ENCODE measurements at regions not wholly inside any gene's neighbourhood (a gene's known extent, or its start where the extent isn't known, plus 50 kb on each side); places are given as distances from the start of the nearest gene placed in this dataset.

DNA sequence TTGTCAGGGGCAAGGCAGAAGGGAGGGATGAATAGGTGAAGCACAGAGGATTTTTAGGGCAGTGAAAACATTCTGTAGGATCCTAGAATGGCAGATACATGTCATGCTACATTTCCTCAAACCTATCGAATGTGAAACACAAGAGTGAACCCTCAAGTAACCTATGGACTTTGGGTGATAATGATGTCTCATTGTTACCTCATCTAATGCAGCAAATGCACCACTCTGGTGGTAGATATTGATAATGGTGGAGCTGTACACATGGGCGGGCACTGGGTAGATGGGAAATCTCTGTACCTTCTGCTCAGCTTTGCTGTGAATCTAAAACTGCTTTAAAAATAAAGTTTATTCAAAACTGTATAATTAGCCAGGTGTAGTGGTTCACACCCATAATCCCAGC is 95.2 kb upstream of the NCK2 start:
- DNase-seq, result no peak

DNA sequence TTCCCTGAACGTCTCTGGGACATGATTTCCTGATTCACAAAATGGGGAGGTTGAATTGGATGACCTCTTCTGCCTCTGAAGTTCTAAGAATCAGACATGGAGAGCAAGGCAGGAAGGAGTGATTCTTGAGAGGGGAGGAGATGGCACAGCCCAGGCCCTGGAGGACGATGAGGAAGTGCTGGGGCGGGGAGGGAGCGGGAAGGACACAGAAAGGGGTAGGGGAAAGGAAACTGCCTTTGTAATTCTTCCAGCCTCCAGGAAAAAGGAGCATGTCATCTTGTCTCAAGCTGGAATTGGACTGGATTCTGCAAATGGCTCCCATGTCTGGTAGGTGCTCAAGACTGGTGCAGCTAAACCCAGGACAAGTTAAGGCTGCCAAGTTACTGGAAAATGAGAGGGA is 97.0 kb upstream of the NCK2 start:
- DNase-seq, result no peak

DNA sequence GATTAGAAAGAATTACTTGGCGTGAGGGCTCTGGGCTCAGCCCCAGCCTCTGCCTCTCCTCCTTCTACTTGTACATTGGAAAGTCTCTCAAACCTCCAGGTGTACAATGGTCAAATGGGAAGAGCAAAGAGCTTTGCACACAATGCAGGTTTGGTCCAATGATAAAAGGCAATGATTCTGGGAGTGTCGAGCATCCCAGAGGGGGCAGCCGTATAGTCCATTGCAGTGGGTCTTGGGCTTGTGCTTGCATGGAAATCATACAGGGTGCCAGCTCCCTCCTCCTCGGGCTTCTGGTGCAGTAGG is 98.0 kb upstream of the NCK2 start:
- DNase-seq, result no peak

DNA sequence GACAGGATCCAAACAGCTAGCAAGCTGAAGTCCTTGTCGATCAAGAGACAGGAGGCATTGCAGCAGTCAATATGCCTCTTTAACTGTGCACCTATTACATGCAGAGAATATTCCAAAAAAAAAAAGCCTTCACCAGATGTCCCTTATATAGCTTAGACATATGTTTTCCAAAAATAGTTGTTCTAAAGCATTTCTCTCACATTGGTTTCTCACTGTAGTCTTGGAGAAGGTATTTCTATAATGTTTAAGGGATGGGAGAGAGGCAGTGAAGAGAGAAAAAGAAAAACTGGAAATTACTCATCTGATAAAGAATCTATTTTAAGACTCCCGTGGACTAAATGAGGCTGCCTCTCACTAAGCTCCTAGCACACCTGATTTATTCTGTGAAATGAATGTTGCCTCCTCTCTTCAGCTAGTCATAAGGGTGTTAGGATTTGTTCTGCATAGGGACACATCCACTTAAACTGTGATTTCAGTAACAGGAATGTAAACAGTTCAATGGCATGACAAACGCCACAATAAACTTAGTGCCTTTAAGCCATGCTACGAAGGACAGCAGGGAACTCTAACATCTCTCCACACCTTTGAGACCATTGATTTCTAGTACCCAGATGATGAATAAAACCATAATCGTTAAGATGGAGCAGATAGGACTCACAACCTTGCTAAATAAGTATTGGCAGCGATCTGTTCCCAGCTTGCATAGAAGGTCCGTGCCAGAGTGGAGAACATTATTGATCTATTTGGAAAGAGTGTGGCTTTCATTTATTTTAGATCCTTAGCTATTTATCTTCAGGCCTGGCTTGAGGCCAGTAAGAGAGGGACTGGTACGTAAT is 98.6 kb upstream of the NCK2 start:
- DNase-seq, result no peak

DNA sequence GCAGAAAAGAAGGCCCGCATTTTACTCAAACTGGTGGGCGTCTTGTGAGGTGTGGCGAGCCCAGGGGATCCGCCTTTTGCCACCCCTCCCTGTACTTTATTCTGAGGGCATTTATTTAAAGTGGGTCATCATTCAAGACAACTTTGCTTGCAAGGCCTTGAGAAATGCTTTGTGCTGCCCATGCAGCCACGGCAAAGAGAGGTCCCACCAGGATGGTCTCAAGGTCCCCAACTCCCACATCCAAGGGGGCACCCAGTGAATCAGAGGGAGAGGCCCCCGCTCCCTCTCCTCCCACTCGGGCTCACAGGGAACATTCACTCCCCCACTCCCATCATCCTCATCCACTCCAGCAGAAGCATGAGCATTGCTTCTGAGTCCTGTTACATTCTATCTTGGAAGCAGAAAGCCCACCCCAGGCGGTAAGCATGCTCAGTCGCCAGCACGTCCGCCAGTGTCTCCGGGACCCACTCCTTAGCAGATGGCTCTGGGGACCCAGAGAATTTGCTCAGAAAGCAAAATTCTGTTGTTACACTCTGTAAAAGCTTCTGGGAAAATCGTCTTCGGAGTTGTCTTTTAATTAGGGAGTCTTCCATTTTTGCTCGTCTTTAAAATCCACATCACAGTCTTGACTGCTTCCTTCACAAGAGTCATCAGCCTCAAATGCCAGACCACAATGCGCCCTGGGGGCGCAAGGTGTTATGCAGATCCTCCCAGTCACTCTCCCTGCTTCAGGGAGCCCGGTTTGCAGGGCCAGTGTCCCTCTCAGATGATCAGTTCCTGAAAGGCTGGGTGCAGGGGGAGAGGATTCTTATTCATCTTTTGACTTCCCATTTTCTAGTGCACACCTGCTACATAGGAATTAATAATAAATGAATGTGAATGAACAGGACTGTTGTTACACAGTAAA is 99.4 kb upstream of the NCK2 start:
- no peak for DNase-seq

DNA sequence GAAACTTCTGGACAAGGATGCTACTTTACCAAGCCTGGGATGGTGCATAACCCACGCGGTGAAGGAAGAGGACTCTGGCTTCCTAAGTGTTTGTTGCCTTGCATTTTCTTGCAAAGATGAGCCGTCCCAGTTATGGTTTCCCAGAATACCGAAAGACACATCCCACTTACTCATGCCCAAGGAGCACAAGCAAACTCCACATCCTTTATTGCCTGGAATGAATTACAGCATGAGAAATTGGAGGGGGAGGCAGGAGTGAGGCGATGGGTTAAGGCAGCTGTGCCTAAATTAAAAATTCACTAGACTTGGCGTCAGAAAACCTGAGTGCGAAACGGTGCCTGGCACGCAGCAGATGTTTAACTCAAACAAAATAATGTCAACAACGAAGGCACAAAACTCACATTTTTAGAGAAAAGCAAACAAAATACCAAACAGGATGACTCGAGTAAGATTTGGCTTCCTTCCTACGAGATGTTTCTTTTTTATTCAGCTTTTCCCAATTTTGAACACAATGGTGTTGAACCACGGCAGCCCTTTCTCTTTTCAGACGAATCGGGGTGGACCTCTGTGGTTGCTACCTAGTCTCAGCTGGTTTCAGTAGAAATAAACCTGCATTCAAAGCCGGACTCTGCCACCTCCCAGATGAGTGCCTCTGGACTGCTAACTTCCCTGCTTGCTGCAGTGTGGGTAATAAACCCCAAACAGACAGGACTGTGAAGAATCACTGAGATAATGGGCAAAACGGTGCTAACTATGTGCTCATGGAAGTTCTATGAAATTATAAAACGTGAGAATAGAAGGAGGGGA is 100.3 kb upstream of the NCK2 start:
- DNase-seq, result no peak

DNA sequence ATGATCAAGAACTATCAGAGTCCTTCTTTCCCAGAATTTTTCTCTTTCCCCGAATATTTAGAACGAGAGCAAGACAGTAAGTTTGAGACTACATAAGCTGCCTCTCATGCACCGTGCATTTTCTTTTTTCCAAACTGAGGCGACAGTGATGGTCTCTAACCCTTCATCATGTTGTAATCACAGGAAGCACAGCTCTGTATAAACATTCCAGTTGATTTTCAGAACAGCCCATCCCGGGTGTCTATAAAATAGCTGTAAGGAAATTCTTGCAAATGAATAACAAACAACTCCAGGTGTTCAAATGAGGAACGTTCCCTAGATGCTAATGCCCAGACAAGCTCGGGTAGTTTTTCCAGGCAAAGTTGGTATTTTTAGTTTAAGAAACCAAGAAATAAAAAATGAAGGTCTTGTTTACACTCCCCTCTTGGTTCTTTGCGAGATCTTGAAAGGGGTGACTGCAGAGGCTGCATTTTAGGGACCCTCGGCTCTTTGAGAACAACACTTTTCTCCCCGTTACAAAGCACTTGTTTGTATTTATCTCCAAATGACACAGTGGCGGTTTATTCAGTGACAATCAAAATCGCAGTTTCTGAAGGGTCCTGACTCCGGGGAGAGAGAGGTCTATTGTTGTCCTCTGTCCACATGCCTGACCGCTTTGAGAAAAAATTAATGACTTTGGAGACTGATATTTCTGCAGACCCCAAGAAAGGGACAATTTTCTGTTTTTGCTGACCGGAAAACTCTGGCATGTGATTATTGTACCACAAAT is 101.1 kb upstream of the NCK2 start:
- DNase-seq, result no peak

DNA sequence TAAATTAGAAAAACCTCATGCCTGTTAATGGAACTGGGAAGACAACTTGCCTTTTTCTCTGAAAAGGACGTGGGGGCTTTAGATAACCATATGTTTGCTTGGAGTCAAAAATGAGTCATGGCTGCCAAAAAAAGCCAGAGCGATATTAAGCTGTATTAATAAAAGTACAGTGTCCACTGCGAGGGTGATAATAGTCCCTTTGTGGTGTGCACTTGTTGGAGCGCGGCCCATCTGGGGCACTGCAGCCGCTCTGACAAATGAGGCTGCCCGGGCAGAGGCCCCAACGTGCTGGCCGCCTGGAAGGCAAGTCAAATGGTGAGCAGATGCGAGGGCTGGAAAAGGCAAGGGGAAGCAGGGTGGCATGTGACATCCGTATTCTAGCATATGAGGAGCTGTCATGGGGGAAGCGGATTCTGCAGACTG is 103.3 kb upstream of the NCK2 start:
- no peak for DNase-seq

DNA sequence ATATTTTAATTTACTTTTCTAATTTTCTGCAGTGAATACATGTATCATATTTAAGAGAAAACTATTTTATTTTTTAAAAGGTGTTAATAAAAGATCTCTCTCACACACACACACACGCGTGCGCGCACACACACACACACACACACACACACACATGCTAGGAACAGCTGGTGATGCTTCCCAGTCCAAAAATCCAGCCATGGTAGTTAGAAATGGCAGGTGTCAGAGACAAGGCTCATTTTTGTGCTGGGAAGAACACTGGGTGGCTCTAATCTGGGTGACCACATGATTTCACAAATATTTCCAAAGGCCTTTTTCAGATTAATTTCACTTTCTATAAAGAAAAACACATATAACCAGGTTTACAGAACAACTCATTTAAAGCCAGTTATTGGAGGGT is 104.5 kb upstream of the NCK2 start:
- no peak for DNase-seq

DNA sequence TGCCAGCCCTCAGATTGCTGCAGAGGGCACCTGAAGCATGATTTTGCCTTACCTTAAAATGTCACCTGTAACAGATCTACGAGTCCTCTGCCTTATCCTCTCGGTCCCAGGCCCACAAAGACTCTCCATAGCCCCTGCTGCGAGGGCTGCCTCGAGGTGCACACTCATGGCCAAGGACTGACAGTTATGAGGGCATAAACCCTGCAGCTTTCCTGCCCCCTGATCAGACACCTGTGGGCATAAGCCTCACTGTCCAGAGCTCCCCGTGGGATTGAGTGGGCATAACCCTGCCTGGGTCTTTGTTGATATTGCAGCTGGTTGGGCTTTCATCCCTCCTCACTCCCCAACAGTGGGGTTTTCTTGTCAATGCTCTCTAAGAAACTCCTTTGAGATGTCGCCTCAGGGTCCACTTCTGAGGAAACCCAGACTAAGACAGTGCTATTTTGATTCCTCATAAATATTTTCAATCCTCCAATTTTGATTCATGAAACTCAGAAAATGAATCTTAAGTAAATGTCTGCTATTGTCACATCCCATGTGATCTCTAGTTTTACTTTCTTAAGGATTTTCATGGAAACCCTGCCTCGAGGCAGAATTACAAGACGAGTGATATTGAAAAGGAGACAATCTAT is 108.5 kb upstream of the NCK2 start:
- no peak for DNase-seq

DNA sequence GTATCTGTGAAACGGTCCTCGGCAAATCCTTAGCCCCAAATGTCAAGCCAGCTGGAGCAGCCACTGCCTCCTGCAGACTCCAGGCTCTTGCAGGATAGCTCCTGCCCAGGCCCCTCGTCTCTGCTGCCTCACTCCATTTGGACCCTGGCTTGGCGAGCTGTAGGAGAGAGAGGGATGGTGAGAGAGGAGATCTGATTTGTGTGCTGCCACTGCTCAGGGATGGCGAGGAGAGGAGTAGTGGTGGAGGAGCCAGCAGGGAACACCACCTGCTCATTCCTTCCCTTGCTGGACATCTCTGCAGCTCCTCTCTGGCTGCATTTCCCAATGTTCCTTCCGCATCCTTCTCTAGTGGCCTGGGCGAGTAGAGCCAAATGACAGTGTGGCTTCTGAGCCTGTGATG is 109.1 kb upstream of the NCK2 start:
- no peak for DNase-seq

DNA sequence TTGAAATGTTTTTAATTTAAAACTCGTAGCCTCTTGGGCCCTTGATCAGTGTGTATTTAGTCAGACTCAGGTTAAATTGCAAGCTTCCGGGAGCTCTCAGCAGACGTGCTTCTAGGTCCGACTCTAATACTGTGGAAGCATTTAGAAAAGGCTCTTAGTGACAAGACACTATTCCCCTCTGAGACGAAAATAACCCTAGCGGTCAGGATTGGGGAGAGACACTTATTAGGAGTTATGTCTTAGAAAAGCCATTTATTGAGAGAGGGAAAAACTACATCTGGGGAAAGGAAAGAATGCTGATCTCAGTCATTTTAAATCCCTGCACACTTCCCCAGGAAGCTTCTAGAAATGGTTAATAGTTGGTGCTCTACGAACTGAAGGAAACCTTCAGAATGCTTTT is 110.5 kb upstream of the NCK2 start:
- no peak for DNase-seq

DNA sequence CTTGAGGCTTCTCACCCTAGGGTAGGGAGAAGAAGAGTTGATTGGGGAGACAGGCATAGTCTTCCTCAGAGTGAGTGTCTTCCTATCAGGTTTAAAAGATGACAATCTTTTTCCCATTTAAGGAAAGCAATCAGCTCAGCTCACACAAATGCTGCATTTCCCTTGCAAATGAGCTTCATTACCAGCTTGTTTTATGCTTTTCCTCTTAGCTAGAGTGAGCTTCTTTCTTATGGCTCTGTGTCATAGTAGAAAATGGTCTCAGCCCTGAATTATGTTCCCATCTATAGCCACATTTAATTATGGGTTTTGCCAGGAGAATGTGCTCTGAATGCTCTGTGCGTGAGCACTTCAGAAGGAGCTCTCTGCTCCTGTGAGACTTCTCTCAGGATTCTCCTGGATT is 112.8 kb upstream of the NCK2 start:
- DNase-seq, result no peak

DNA sequence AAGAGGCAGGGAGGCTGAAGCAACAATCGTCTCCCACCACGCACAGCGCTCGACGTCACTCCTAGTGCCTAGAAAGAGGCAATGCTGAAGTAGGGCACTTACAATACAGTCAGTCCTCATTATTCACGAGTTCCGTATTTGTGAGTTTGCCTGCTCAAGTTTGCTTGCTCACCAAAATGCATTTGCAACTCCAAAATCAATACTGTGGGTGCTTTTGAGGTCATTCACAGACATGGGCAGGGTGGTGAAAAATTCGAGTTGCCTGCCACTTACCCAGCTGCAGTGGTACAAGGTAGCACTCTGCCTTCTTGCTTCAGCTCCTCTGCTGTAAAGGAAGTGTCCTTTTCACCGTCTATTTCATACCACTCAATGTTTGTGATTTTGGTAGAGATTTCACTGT is 113.7 kb upstream of the NCK2 start:
- DNase-seq, result no peak

DNA sequence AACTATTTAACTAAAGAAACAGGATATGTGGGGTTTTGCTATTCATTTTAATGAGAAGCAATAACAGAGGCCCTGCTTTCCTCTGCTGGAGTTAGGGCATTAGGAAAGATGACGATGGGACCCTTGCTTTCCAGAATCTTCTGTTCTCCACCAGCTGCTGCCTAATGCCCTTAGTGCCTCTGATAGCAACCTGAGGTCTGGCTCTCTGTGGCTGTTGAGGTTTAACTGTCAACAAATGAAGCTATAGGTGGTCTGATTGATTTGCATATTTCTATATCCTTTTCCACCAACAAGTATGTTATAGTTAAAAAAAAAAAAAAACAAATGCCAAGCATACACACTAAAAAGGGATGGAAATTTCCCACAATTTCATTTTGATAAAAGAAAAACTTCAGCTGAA is 115.1 kb upstream of the NCK2 start:
- no peak for DNase-seq

DNA sequence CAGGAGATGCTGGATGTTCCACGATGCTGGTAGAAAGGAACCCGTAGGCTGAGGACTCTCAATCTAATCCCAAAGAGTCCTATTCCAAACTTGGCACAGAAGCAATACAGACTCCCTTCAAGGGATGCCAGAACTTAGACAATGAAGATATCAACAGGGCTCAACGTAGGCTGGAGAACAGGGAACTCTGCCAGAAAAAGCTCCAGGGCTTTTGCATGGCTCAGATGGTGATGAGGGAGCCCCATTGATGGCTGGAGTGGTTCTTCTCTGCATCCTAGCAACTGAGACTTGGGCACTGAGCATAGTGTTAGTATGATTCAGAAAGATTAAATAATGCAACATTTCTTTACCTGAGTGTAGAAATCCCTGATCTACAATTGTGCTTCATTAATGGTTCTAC is 117.2 kb upstream of the NCK2 start:
- no peak for DNase-seq

DNA sequence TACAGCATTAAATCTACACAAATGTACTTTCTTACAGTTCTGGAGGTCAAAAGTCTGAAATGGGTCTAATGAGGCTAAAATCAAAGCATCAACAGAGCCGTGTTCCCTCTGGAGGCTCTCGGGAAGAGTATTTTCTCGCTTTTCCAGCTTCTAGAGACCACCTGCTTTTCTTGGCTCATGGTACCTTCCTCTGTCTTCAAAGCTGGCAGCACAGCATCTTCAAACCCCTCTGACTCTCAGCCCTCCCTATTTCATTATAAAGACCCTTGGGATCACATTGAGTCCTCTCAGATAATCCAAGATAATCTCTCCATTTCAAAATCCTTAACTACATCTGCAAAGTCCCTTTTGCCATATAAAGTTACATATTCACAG is 117.8 kb upstream of the NCK2 start:
- DNase-seq, result no peak

DNA sequence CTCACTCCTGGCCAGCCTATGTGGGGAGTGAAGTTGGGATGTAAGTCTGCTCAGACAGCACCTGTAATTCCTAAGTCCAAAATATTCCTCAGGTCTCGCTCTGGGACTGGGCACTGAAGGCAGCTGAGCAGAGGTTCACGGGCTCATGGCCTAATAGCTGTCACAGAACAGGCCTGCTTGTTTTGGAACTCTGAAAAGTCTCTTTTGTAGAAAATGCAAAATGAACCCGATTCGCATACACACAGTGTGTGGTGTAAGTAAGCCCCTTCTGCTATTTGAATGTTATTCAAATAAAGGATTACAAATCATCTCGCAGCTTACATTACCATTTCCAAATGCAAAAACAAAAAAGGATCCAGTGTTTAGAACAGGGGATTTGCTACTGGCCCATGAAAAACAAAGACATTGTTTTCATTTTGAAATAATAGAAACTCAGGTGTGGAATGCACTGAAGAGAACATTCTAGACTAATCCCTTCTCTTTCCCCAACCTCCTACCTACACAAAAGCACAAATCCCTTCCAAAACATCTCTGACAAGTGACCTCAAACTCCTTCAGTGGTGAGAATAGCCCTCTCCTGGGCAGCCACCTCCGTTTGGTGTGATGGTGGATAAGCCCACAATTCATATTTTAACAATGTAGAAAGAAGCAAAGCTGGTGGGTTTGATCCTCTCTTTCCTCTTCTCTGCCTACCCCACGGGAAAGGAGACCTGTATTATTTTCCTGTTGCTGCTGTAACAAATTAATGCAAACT is 118.3 kb upstream of the NCK2 start:
- DNase-seq, result no peak

DNA sequence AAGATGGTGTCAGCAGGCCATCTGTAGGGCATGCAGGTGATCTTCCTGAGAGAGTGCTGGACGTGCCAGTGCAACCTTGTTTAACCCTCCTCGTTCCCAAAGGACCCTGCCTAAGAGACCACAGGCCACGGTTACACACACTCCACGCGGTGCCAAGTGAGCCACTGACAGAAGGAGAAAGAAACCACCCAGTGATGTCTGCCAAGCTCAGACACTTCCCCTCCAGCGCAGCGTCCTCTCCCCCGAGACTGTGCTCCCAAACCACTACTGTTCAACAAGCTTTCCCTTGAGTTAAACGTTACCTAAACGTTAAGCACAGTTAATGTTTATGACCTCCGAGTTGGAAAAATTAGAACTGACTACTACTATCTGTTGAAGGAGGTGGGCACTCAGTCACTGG is 119.1 kb upstream of the NCK2 start:
- no peak for DNase-seq

DNA sequence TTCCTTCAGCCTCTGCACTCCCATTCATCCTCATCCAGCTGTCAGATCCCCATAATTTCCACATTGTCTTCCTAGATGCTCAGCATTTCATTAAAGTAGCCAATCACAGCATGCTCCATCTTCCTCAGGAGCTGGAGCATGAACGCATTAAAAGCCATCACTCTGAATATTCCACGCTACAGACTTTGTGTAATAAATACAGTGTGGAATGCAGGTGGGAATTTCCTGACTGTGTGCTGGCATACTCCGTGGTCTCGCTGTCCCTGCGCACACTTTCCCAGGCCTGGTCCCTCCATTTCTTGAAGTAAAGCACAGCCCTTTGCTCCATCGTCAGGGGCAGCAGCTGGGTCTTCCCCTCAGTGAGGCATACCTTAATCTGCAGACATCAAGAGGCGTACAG is 123.7 kb upstream of the NCK2 start:
- DNase-seq, result no peak

DNA sequence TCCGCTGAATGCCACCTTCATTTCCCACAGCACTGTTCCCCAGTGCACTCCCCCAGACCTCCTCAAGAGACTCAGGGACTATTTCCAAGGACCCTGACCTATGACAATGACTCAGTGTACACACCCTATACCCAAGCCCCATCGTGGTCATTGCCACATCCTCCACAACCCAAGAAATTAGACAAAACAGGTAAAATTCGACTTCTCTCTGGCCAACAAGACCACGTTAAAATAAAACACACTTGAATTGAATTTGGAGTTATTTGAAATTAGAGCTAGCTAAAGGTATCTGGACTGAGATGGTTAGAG is 126.4 kb upstream of the NCK2 start:
- DNase-seq, result no peak
